OCI-LY7 (cell line): ENCODE measurements at regions not wholly inside any gene's neighbourhood (a gene's known extent, or its start where the extent isn't known, plus 50 kb on each side); places are given as distances from the start of the nearest gene placed in this dataset.
"Not testable (repeated sequence)": the region's sequence is repeated elsewhere in the genome, so short reads cannot be mapped to it uniquely, and the experiment has no call there.

Experiments used
- BruUV-seq: library from RNA; stranded (reverse); fragments of 400-500 nt; replicated peaks from 2 replicates; lab custom pipeline; 2021; lab: Mats Ljungman, UMichigan
- CTCF ChIA-PET: fragments of 300-600 bp; sonication (Branson Sonifier 250); formaldehyde crosslinking; loops from one replicate; lab custom pipeline; 2022; ENCODE audit warnings: antibody characterized with exemption; ENCODE audit not compliant: unreplicated experiment; lab: Charles Lee
- POLR2A ChIA-PET: fragments of 300-600 bp; sonication (Branson Sonifier 250); formaldehyde crosslinking; loops from one replicate; lab custom pipeline; 2022; ENCODE audit warnings: antibody characterized with exemption; lab: Charles Lee
- DNase-seq: peaks from one replicate; pipeline ENCODE4 v3.0.0-alpha.2; 2015; ENCODE audit warnings: low spot score
- H2AFZ ChIP-seq: fragments of 200-600 bp; sonication (generic), shearing (Covaris generic); 2 replicates; pipeline ENCODE4 v1.6.1; 2014; ENCODE audit warnings: mild to moderate bottlenecking, antibody characterized with exemption, low read length, moderate library complexity
- H3K27ac ChIP-seq: fragments of 200-600 bp; sonication (generic); 2 replicates; pipeline ENCODE4 v1.5.1; 2014; ENCODE audit warnings: mixed run types, low read depth, mild to moderate bottlenecking, moderate library complexity, low read length, inconsistent platforms; ENCODE audit not compliant: poor library complexity, severe bottlenecking
- H3K36me3 ChIP-seq: fragments of 200-600 bp; sonication (generic); 2 replicates; pipeline ENCODE4 v1.6.1; 2014; ENCODE audit warnings: mild to moderate bottlenecking, antibody characterized with exemption, low read length, moderate library complexity, mixed read lengths; ENCODE audit not compliant: insufficient read depth
- H3K4me1 ChIP-seq: fragments of 200-600 bp; sonication (generic); 2 replicates; pipeline ENCODE4 v1.5.1; 2014; ENCODE audit warnings: mild to moderate bottlenecking, low read length; ENCODE audit not compliant: insufficient read depth, poor library complexity, severe bottlenecking
- H3K4me2 ChIP-seq: fragments of 200-600 bp; sonication (generic); 2 replicates; pipeline ENCODE4 v1.6.1; 2014; ENCODE audit warnings: mild to moderate bottlenecking, low read length
- H3K4me3 ChIP-seq: fragments of 200-600 bp; sonication (generic); 2 replicates; pipeline ENCODE4 v1.5.1; 2014; ENCODE audit warnings: mild to moderate bottlenecking, low read depth, low read length; ENCODE audit not compliant: poor library complexity, severe bottlenecking
- H3K79me2 ChIP-seq: fragments of 200-600 bp; sonication (generic); 2 replicates; pipeline ENCODE4 v1.6.1; 2016; ENCODE audit warnings: low read depth, mild to moderate bottlenecking, low read length, moderate library complexity, mixed read lengths; ENCODE audit not compliant: insufficient read depth
- H3K9me2 ChIP-seq: fragments of 200-600 bp; sonication (generic); 2 replicates; pipeline ENCODE4 v1.6.1; 2016; ENCODE audit warnings: mild to moderate bottlenecking, low read length, mixed read lengths; ENCODE audit not compliant: insufficient read depth
- H3K9me3 ChIP-seq: fragments of 200-600 bp; sonication (generic); 2 replicates; pipeline ENCODE4 v1.6.1; 2014; ENCODE audit warnings: mild to moderate bottlenecking, mixed run types, low read length, mixed read lengths
- H4K20me1 ChIP-seq: fragments of 200-600 bp; sonication (generic); 2 replicates; pipeline ENCODE4 v1.6.1; 2014; ENCODE audit warnings: mild to moderate bottlenecking, antibody characterized with exemption, low read length, moderate library complexity, mixed read lengths; ENCODE audit not compliant: insufficient read depth
- CTCF ChIP-seq: fragments of 200-600 bp; sonication (generic); conservative IDR thresholded peaks from 2 replicates; pipeline ENCODE4 v1.5.1; 2014; ENCODE audit warnings: mild to moderate bottlenecking, antibody characterized with exemption, low read length, moderate library complexity, mixed read lengths
- EZH2phosphoT487 ChIP-seq: fragments of 200-600 bp; sonication (generic); IDR thresholded peaks from 2 replicates; pipeline ENCODE4 v1.6.1; 2018; ENCODE audit warnings: low read depth, borderline replicate concordance, mild to moderate bottlenecking, mixed run types, antibody characterized with exemption, low read length, moderate library complexity, mixed read lengths
- intact Hi-C: fragments of 100-400 bp; cut with micrococcal nuclease; formaldehyde crosslinking; loops from one replicate; pipeline ENCODE4 v1.10.0; 2022; ENCODE audit not compliant: unreplicated experiment

- no peak overlapping the region for H2AFZ ChIP-seq
- no peaks in the 10 kb centered on the region for H3K9me2 ChIP-seq
- BruUV-seq, result no TSS peak
- no peak overlapping the region for H3K4me2 ChIP-seq
- no peaks in the 10 kb centered on the region for H3K9me3 ChIP-seq
- H3K27ac ChIP-seq, result no peak overlapping the region
- H4K20me1 ChIP-seq, result no peaks in the 10 kb centered on the region
- intact Hi-C loops, result no loop called here
- no peak overlapping the region for H3K4me3 ChIP-seq
- no peaks in the 10 kb centered on the region for H3K36me3 ChIP-seq
- TF ChIP-seq CTCF (no peak), EZH2phosphoT487 (no peak)
- ChIA-PET POLR2A (no interaction called here), CTCF (no interaction called here)
- H3K79me2 ChIP-seq, result no peaks in the 10 kb centered on the region
- no peaks in the 10 kb centered on the region for H3K4me1 ChIP-seq
- DNase-seq, result no peak
Observed at GRCh38 chr6:144667532-144668503, 382.7 kb downstream of the UTRN start.

GRCh38 chr6:144670259-144670658 lies 385.1 kb downstream of the UTRN start:
- H3K4me3 ChIP-seq, intact Hi-C loops, H4K20me1 ChIP-seq, H2AFZ ChIP-seq, BruUV-seq, H3K36me3 ChIP-seq, DNase-seq, H3K9me2 ChIP-seq, H3K9me3 ChIP-seq, H3K4me1 ChIP-seq, H3K79me2 ChIP-seq, H3K27ac ChIP-seq, H3K4me2 ChIP-seq, CTCF ChIA-PET, POLR2A ChIA-PET: not testable (repeated sequence)

- H3K9me2 ChIP-seq, result no peaks in the 10 kb centered on the region
- H4K20me1 ChIP-seq, result no peaks in the 10 kb centered on the region
- TF ChIP-seq CTCF (no peak), EZH2phosphoT487 (no peak)
- no peaks in the 10 kb centered on the region for H3K4me1 ChIP-seq
- H3K9me3 ChIP-seq, result no peaks in the 10 kb centered on the region
- no peaks in the 10 kb centered on the region for H3K36me3 ChIP-seq
- ChIA-PET CTCF (no interaction called here), POLR2A (interaction anchor here (0.9 to 1.5 kb wide), 2 partner anchors 9 to 14 kb away, joined by 3 to 4 read pairs; no protein-coding TSS in a partner anchor)
- no peak overlapping the region for H2AFZ ChIP-seq
- intact Hi-C loops, result no loop called here
- H3K4me3 ChIP-seq, result no peak overlapping the region
- H3K4me2 ChIP-seq, result no peak overlapping the region
- no TSS peak for BruUV-seq
- no peak for DNase-seq
- no peaks in the 10 kb centered on the region for H3K79me2 ChIP-seq
- H3K27ac ChIP-seq, result no peak overlapping the region
Observed at GRCh38 chr6:144673807-144674206, 388.7 kb downstream of the UTRN start.
